ENCODE measurements at regions not wholly inside any gene's neighbourhood (a gene's known extent, or its start where the extent isn't known, plus 50 kb on each side); places are given as distances from the start of the nearest gene placed in this dataset.

- TF ChIP-seq, protein P1, sequence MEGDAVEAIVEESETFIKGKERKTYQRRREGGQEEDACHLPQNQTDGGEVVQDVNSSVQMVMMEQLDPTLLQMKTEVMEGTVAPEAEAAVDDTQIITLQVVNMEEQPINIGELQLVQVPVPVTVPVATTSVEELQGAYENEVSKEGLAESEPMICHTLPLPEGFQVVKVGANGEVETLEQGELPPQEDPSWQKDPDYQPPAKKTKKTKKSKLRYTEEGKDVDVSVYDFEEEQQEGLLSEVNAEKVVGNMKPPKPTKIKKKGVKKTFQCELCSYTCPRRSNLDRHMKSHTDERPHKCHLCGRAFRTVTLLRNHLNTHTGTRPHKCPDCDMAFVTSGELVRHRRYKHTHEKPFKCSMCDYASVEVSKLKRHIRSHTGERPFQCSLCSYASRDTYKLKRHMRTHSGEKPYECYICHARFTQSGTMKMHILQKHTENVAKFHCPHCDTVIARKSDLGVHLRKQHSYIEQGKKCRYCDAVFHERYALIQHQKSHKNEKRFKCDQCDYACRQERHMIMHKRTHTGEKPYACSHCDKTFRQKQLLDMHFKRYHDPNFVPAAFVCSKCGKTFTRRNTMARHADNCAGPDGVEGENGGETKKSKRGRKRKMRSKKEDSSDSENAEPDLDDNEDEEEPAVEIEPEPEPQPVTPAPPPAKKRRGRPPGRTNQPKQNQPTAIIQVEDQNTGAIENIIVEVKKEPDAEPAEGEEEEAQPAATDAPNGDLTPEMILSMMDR (IDR thresholded peaks at IDR 0.05) = no peak
- TF ChIP-seq POLR2AphosphoS5 (IDR thresholded peaks at IDR 0.05) = no peak
- TF ChIP-seq EP300 (IDR thresholded peaks at IDR 0.05) = no peak
- TF ChIP-seq POLR2A (IDR thresholded peaks at IDR 0.05) = no peak
Observed at GRCh38 chrX:125402807-125403206, 83.1 kb downstream of the TEX13C start.

Data from gastroesophageal sphincter (tissue), 3 donors.